Stomach (tissue), 8 donors: ENCODE measurements at regions not wholly inside any gene's neighbourhood (a gene's known extent, or its start where the extent isn't known, plus 50 kb on each side); places are given as distances from the start of the nearest gene placed in this dataset.

Experiments used
- DNase-seq, 2 donors: peaks; one replicate each; pipeline versions ENCODE4 v3.0.0 to v3.0.0-alpha.2; 2013 to 2019
- H3K27ac ChIP-seq, 5 donors: fragments of 200-600 bp in 4 of 5; sonication (generic) in 4 of 5; one replicate each; pipeline ENCODE4 v1.5.1; 2013 to 2019; ENCODE audit warnings: mild to moderate bottlenecking in 1 of 5, moderate library complexity in 1 of 5
- H3K27me3 ChIP-seq, 3 donors: fragments of 200-600 bp; sonication (generic); one replicate each; pipeline ENCODE4 v1.5.1; 2017 to 2019; ENCODE audit warnings: mixed run types in 1 of 3
- H3K36me3 ChIP-seq, 4 donors: fragments of 200-600 bp; sonication (generic); 1 replicate in 3 of 4; 2 replicates in 1 of 4; pipeline ENCODE4 v1.5.1; 2016 to 2019
- H3K4me1 ChIP-seq, 4 donors: fragments of 200-600 bp; sonication (generic); one replicate each; pipeline ENCODE4 v1.5.1; 2016 to 2019
- H3K4me3 ChIP-seq, 4 donors: fragments of 200-600 bp; sonication (generic) in 3 of 4; one replicate each; pipeline ENCODE4 v1.5.1; 2016 to 2019; ENCODE audit warnings: mild to moderate bottlenecking in 1 of 4
- H3K9me3 ChIP-seq, 4 donors: fragments of 200-600 bp; sonication (generic); one replicate each; pipeline ENCODE4 v1.5.1; 2016 to 2019
- EP300 ChIP-seq: sonication (generic); formaldehyde crosslinking; IDR thresholded peaks from one replicate; pipeline ENCODE4 v1.6.1; 2017; ENCODE audit warnings: antibody characterized with exemption
- POLR2A ChIP-seq, 4 donors: fragments of 450-650 bp; IDR thresholded peaks; one replicate each; pipeline ENCODE4 v1.6.1; 2016; ENCODE audit warnings: antibody characterized with exemption in 4 of 4, control low read depth in 2 of 4, mild to moderate bottlenecking in 1 of 4, moderate library complexity in 1 of 4
- POLR2AphosphoS5 ChIP-seq, 3 donors: sonication (generic); formaldehyde crosslinking; IDR thresholded peaks; one replicate each; pipeline ENCODE4 v1.6.1; 2016; ENCODE audit warnings: antibody characterized with exemption in 3 of 3
- WGBS, 5 donors: extraction: QIAGEN DNeasy Blood & Tissue Kit in 3 of 5; methylation state at CpG; one replicate each; pipeline versions ENCODE4 v1.1.5 to v1.1.7; 2013 to 2018; 5-methylcytosine and 5-hydroxymethylcytosine counted together
- intact Hi-C: fragments of 100-400 bp; cut with DNase I; formaldehyde crosslinking; loops from one replicate; pipeline ENCODE4 v1.15.1; 2023; ENCODE audit warnings: low total_unique reads
- TF ChIP-seq, protein P1 (sequence below), 7 experiments: fragments of 450-650 bp in 4 of 7; fragments of 200-600 bp in 3 of 7; sonication (generic) in 3 of 7; IDR thresholded peaks; one replicate each; pipeline ENCODE4 v1.5.1; 2016 to 2019; ENCODE audit warnings: antibody characterized with exemption in 7 of 7, control low read depth in 2 of 7, mild to moderate bottlenecking in 1 of 7
- donor health status: healthy with polysubstance abuse.
- donor health status: Bipolar disorder and iron deficiency.
- donor health status: healthy.

DNA sequence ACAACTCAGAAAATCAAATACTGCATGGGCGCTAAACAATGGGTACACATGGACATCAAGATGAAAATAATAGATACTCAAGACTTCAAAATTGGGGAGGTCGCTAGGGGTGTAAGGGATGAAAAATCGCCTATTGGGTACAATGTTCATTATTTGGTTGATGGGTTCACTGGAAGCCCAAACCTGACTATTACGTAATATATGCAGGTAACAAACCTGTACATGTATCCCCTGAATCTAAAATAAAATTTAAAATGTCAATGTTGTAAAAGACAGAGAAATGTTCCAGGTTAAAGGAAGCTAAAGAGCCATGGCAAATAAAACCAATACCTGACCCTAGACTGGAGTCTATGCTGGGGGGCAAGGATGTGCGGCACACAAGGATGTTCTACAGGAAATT, 80.4 kb upstream of the CCBE1 start:
- WGBS, 5 donors, result 91 to 97% (median 92%) methylated on average over 5 of the region's 5 CpGs
- intact Hi-C loops, result no loop called here
- no peak overlapping the region for H3K27ac ChIP-seq
- H3K4me3 ChIP-seq, result no peak overlapping the region
- no peaks in the 10 kb centered on the region for H3K36me3 ChIP-seq
- no peak for DNase-seq
- no peaks in the 10 kb centered on the region for H3K4me1 ChIP-seq
- H3K27me3 ChIP-seq, result no peaks in the 10 kb centered on the region
- TF ChIP-seq POLR2A (IDR thresholded peaks at IDR 0.05) (no peak), POLR2AphosphoS5 (IDR thresholded peaks at IDR 0.05) (no peak), EP300 (no peak)
- TF ChIP-seq, protein P1, sequence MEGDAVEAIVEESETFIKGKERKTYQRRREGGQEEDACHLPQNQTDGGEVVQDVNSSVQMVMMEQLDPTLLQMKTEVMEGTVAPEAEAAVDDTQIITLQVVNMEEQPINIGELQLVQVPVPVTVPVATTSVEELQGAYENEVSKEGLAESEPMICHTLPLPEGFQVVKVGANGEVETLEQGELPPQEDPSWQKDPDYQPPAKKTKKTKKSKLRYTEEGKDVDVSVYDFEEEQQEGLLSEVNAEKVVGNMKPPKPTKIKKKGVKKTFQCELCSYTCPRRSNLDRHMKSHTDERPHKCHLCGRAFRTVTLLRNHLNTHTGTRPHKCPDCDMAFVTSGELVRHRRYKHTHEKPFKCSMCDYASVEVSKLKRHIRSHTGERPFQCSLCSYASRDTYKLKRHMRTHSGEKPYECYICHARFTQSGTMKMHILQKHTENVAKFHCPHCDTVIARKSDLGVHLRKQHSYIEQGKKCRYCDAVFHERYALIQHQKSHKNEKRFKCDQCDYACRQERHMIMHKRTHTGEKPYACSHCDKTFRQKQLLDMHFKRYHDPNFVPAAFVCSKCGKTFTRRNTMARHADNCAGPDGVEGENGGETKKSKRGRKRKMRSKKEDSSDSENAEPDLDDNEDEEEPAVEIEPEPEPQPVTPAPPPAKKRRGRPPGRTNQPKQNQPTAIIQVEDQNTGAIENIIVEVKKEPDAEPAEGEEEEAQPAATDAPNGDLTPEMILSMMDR (IDR thresholded peaks at IDR 0.05), result no peak
- H3K9me3 ChIP-seq, result peaks cover 0 to 3% (median 0%) of the 10 kb centered on the region in 4 donors

DNA sequence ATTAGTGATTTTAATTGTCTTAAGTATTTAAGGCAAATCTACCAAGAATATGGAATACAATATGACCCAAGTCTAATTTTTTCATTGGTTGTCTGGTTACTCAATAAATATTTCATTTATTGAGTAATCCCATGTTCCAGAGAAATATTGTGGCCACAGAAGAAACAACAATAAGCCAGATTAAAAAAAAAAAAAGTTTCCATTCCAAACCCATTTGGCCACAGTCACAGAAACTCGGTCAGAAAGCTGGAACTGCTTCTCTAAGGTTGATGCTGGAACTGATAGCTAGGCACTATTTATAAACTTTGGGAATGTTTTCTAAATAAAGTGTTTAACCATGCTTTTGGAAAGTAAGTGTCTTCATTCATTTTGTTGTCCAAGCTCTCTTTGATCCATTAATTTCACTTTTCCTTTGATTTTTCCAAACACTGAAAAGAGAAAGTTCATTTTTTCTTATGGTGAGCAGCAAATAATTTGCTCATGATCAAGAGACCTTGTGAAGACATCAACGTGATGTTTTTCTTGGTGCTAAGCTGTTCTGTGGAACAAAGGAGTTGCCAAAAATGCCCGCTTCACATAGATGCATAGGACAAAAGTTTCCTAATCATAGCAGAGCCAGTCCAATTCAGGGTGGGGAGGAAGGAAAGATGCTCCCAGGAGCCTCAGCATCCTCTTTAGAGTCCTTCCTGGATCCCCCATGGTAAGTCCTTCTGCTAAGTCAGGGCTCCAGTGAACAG, 72.1 kb upstream of the CCBE1 start:
- no peaks in the 10 kb centered on the region for H3K36me3 ChIP-seq
- H3K27ac ChIP-seq, result no peak overlapping the region
- H3K4me3 ChIP-seq, result no peak overlapping the region
- peaks cover 0 to 9% (median 2%) of the 10 kb centered on the region in 4 donors for H3K9me3 ChIP-seq
- TF ChIP-seq POLR2A (IDR thresholded peaks at IDR 0.05), result no peak
- no peak for TF ChIP-seq EP300
- TF ChIP-seq, protein P1 (IDR thresholded peaks at IDR 0.05), result no peak
- no peak for TF ChIP-seq POLR2AphosphoS5 (IDR thresholded peaks at IDR 0.05)
- intact Hi-C loops, result no loop called here
- no peaks in the 10 kb centered on the region for H3K4me1 ChIP-seq
- peaks cover 0 to 10% (median 0%) of the 10 kb centered on the region in 3 donors for H3K27me3 ChIP-seq
- no peak for DNase-seq
- WGBS, 5 donors, result 49 to 75% (median 63%) methylated on average over 3 of the region's 3 CpGs

DNA sequence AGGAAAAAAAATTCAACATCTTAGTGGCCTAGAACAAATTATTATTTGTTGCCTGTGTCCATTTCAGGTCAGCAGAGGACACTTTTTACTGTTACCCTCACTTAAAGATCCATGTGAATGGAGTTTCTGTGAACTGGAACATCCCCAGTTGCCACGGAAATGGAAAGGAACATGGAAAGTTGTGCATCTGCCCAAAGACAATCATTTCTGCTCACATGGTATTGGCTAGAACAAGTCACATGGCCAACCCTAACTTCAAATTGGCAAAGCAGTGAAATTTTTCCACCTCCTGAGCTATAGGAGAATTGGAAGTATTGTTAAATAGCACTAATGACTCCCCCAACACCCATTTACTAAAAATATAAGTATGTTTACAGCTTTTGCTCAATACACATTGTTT, 71.2 kb upstream of the CCBE1 start:
- no peak for DNase-seq
- intact Hi-C loops, result no loop called here
- H3K36me3 ChIP-seq, result no peaks in the 10 kb centered on the region
- no peaks in the 10 kb centered on the region for H3K4me1 ChIP-seq
- WGBS, 5 donors, result 54 to 83% (median 79%) methylated on average over 1 of the region's 1 CpG
- no peak overlapping the region for H3K4me3 ChIP-seq
- TF ChIP-seq EP300 (no peak), POLR2AphosphoS5 (IDR thresholded peaks at IDR 0.05) (no peak), POLR2A (IDR thresholded peaks at IDR 0.05) (no peak)
- TF ChIP-seq, protein P1 (IDR thresholded peaks at IDR 0.05), result no peak
- peaks cover 0 to 9% (median 2%) of the 10 kb centered on the region in 4 donors for H3K9me3 ChIP-seq
- peaks cover 0 to 10% (median 0%) of the 10 kb centered on the region in 3 donors for H3K27me3 ChIP-seq
- H3K27ac ChIP-seq, result no peak overlapping the region

DNA sequence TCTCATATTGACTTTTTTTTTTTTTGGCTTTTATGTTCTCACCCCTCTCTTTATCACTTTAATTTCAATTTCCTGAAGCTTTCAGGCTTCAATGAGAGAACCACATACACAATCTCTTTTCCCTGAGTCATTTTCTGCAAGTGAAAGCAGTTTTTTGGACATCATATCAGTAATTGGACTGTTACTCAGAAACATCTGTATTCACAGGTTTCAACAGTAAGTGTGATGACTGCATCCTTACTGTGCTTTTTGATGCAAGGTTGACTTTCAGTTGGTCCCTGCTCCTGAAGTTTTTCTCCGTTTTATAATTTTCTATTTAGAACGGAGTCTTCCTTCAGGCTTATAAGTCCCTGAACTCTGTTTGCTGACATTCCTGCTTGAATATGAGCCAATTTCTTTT, 70.5 kb upstream of the CCBE1 start:
- Histone ChIP-seq H3K27me3 (peaks cover 0 to 10% (median 0%) of the 10 kb centered on the region in 3 donors), H3K36me3 (no peaks in the 10 kb centered on the region), H3K27ac (no peak overlapping the region), H3K4me1 (no peaks in the 10 kb centered on the region), H3K9me3 (peaks cover 0 to 9% (median 2%) of the 10 kb centered on the region in 4 donors), H3K4me3 (no peak overlapping the region)
- intact Hi-C loops, result no loop called here
- TF ChIP-seq POLR2AphosphoS5 (IDR thresholded peaks at IDR 0.05) (no peak), EP300 (no peak), POLR2A (IDR thresholded peaks at IDR 0.05) (no peak)
- TF ChIP-seq, protein P1 (IDR thresholded peaks at IDR 0.05), result no peak
- DNase-seq, result no peak
- WGBS, 5 donors, result 77 to 94% (median 90%) methylated on average over 2 of the region's 2 CpGs
